Skeletal muscle cell (primary cell): ENCODE measurements at regions not wholly inside any gene's neighbourhood (a gene's known extent, or its start where the extent isn't known, plus 50 kb on each side); places are given as distances from the start of the nearest gene placed in this dataset.
A peak's percentile ranks its signal among the peaks of the same experiment; 100 is the strongest.

Source experiments
- DNase-seq: peaks from one replicate; pipeline ENCODE4 v3.0.0-alpha.2; 2010; ENCODE audit warnings: low read depth
- H3K4me3 ChIP-seq: 2 replicates; pipeline ENCODE4 v1.5.1; 2011; ENCODE audit warnings: low read depth, mild to moderate bottlenecking, control low read depth, low read length, moderate library complexity

- no peak for DNase-seq
- no peak overlapping the region for H3K4me3 ChIP-seq
Measured at GRCh38 chr2:60400462-60401246, 152.8 kb downstream of the BCL11A start.

- peak; percentile 11 for DNase-seq
- H3K4me3 ChIP-seq: no peak overlapping the region
Measured at GRCh38 chr2:60394463-60394862, 159.0 kb downstream of the BCL11A start.

GRCh38 chr2:60391649-60392375 lies 161.6 kb downstream of the BCL11A start:
- H3K4me3 ChIP-seq: no peak overlapping the region
- no peak for DNase-seq

GRCh38 chr2:60391230-60391629 lies 162.2 kb downstream of the BCL11A start:
- H3K4me3 ChIP-seq: no peak overlapping the region
- DNase-seq: no peak

- no peak overlapping the region for H3K4me3 ChIP-seq
- no peak for DNase-seq
Measured at GRCh38 chr2:60386436-60386835, 167.0 kb downstream of the BCL11A start.

- H3K4me3 ChIP-seq: no peak overlapping the region
- no peak for DNase-seq
Measured at GRCh38 chr2:60385648-60386047, 167.8 kb downstream of the BCL11A start.

- no peak for DNase-seq
- no peak overlapping the region for H3K4me3 ChIP-seq
Measured at GRCh38 chr2:60383401-60384143, 169.9 kb downstream of the BCL11A start.

- H3K4me3 ChIP-seq: no peak overlapping the region
- DNase-seq: no peak
Measured at GRCh38 chr2:60380411-60380810, 173.0 kb downstream of the BCL11A start.

GRCh38 chr2:60379684-60380083 lies 173.8 kb downstream of the BCL11A start:
- no peak overlapping the region for H3K4me3 ChIP-seq
- DNase-seq: no peak

- no peak overlapping the region for H3K4me3 ChIP-seq
- DNase-seq: no peak
Measured at GRCh38 chr2:60379216-60379615, 174.2 kb downstream of the BCL11A start.

GRCh38 chr2:60377825-60378224 lies 175.6 kb downstream of the BCL11A start:
- no peak overlapping the region for H3K4me3 ChIP-seq
- no peak for DNase-seq

- H3K4me3 ChIP-seq: no peak overlapping the region
- DNase-seq: no peak
Measured at GRCh38 chr2:60376252-60376651, 177.2 kb downstream of the BCL11A start.

- no peak for DNase-seq
- no peak overlapping the region for H3K4me3 ChIP-seq
Measured at GRCh38 chr2:60371681-60372080, 181.8 kb downstream of the BCL11A start.

- no peak overlapping the region for H3K4me3 ChIP-seq
- no peak for DNase-seq
Measured at GRCh38 chr2:60371219-60371618, 182.2 kb downstream of the BCL11A start.

GRCh38 chr2:60370814-60371213 lies 182.6 kb downstream of the BCL11A start:
- no peak for DNase-seq
- H3K4me3 ChIP-seq: no peak overlapping the region

- no peak for DNase-seq
- no peak overlapping the region for H3K4me3 ChIP-seq
Measured at GRCh38 chr2:60368456-60368855, 185.0 kb downstream of the BCL11A start.

GRCh38 chr2:60366135-60366712 lies 187.2 kb downstream of the BCL11A start:
- no peak for DNase-seq
- H3K4me3 ChIP-seq: no peak overlapping the region

GRCh38 chr2:60365556-60365955 lies 187.9 kb downstream of the BCL11A start:
- H3K4me3 ChIP-seq: no peak overlapping the region
- DNase-seq: no peak

- no peak for DNase-seq
- no peak overlapping the region for H3K4me3 ChIP-seq
Measured at GRCh38 chr2:60364491-60364890, 189.0 kb downstream of the BCL11A start.

GRCh38 chr2:60361498-60361897 lies 192.0 kb downstream of the BCL11A start:
- no peak for DNase-seq
- no peak overlapping the region for H3K4me3 ChIP-seq
